Right lobe of liver (tissue), 6 donors: ENCODE measurements at regions not wholly inside any gene's neighbourhood (a gene's known extent, or its start where the extent isn't known, plus 50 kb on each side); places are given as distances from the start of the nearest gene placed in this dataset.

Experiments
- ATAC-seq, 4 donors: fragments of 200-7000 bp; cut with Tn5 transposase; one replicate each; pipeline ENCODE4 v1.9.1; 2020; ENCODE audit warnings: mild to moderate bottlenecking in 4 of 4, moderate library complexity in 4 of 4
- DNase-seq, 3 donors: peaks; one replicate each; pipeline ENCODE4 v3.0.0-alpha.2; 2020
- H3K27ac ChIP-seq, 3 donors: fragments of 200-600 bp; one replicate each; pipeline ENCODE4 v1.8.0; 2022
- H3K27me3 ChIP-seq, 2 donors: fragments of 200-600 bp; one replicate each; pipeline ENCODE4 v1.8.0; 2022
- H3K36me3 ChIP-seq, 4 donors: fragments of 200-600 bp; sonication (generic) in 1 of 4; one replicate each; pipeline versions ENCODE4 v1.5.1 to v1.8.0; 2017 to 2022; ENCODE audit warnings: control low read depth in 1 of 4
- H3K4me1 ChIP-seq, 4 donors: fragments of 200-600 bp; sonication (generic) in 1 of 4; one replicate each; pipeline versions ENCODE4 v1.5.1 to v1.8.0; 2017 to 2022; ENCODE audit warnings: control low read depth in 1 of 4
- H3K4me3 ChIP-seq, 3 donors: fragments of 200-600 bp; one replicate each; pipeline ENCODE4 v1.8.0; 2022
- H3K9me3 ChIP-seq, 4 donors: fragments of 200-600 bp; sonication (generic) in 1 of 4; one replicate each; pipeline versions ENCODE4 v1.5.1 to v1.8.0; 2017 to 2022; ENCODE audit warnings: control low read depth in 1 of 4
- POLR2A ChIP-seq: fragments of 450-650 bp; IDR thresholded peaks from one replicate; pipeline ENCODE4 v1.6.1; 2017; ENCODE audit warnings: antibody characterized with exemption, mild to moderate bottlenecking
- WGBS: methylation state at CpG from one replicate; pipeline ENCODE4 v1.1.6; 2018; ENCODE audit warnings: low coverage, low lambda C conversion rate; ENCODE audit not compliant: insufficient coverage; ENCODE audit errors: missing lambda C conversion rate; 5-methylcytosine and 5-hydroxymethylcytosine counted together
- intact Hi-C, 2 donors: fragments of 100-400 bp; cut with DNase I; formaldehyde crosslinking; loops; one replicate each; pipeline versions ENCODE4 v1.11.2 to v1.14.1; 2022
- TF ChIP-seq, protein P1 (sequence below), 4 donors: fragments of 200-600 bp in 3 of 4; fragments of 450-650 bp in 1 of 4; IDR thresholded peaks; one replicate each; pipeline versions ENCODE4 v1.5.1 to v1.8.0; 2016 to 2022; ENCODE audit warnings: antibody characterized with exemption in 4 of 4, mild to moderate bottlenecking in 2 of 4
- donor health status: DM: no; HTN: yes; CAD: no.
- donor health status: DM: no; HTN: no; CAD: no.
- donor health status: DM: no; HTN: no; CAD: no.
- donor health status: DM: no; HTN: yes; CAD: no.
- donor health status: DM: no; HTN: yes; CAD: no.

DNA sequence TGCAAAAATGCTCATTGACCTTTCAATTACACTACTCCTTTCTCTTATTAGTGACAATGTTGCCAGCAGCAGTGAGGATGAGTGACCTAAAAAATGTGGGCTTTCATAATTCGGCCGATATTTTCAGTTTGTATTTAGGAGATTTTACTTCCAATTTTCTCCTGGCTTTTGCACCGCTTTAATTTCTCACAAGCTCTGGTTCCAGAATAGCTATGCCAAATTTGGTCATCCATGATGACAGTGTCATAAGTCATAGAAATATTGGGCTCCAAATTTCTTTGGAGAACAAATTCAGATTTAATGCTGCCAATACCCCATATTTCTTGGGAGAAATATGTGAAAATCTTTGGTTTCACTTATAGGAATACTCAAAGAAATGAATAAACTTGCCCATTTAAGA, 187.7 kb upstream of the HCCS start:
- Histone ChIP-seq H3K9me3 (no peaks in the 10 kb centered on the region), H3K4me1 (no peaks in the 10 kb centered on the region), H3K4me3 (no peak overlapping the region), H3K27me3 (no peaks in the 10 kb centered on the region), H3K27ac (no peak overlapping the region), H3K36me3 (no peaks in the 10 kb centered on the region)
- ATAC-seq (no peak), DNase-seq (no peak)
- WGBS = 63% methylated on average over 3 of the region's 3 CpGs
- TF ChIP-seq, protein P1, sequence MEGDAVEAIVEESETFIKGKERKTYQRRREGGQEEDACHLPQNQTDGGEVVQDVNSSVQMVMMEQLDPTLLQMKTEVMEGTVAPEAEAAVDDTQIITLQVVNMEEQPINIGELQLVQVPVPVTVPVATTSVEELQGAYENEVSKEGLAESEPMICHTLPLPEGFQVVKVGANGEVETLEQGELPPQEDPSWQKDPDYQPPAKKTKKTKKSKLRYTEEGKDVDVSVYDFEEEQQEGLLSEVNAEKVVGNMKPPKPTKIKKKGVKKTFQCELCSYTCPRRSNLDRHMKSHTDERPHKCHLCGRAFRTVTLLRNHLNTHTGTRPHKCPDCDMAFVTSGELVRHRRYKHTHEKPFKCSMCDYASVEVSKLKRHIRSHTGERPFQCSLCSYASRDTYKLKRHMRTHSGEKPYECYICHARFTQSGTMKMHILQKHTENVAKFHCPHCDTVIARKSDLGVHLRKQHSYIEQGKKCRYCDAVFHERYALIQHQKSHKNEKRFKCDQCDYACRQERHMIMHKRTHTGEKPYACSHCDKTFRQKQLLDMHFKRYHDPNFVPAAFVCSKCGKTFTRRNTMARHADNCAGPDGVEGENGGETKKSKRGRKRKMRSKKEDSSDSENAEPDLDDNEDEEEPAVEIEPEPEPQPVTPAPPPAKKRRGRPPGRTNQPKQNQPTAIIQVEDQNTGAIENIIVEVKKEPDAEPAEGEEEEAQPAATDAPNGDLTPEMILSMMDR (IDR thresholded peaks at IDR 0.05) = no peak
- TF ChIP-seq POLR2A = no peak
- intact Hi-C loops = no loop called here

DNA sequence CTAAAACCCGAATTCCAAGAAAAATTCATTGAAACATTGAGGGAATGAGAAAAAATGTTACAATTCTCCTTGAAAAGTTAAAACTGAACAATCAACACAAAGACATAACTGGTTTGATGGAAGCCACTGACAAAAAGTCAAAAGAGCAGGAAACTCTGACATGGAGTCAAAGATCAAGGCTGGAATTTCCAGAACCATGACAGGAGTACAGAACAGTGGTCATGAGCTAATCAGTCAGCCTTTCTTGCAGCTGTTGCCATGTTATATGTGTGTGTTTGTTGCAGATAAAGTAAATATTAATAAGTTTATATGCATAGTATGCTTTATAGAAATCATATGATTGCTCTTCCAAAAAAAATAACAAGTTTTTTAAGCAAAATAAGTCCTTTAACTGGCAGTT, 184.7 kb upstream of the HCCS start:
- Histone ChIP-seq H3K4me1 (no peaks in the 10 kb centered on the region), H3K4me3 (no peak overlapping the region), H3K27ac (no peak overlapping the region), H3K36me3 (no peaks in the 10 kb centered on the region), H3K27me3 (no peaks in the 10 kb centered on the region), H3K9me3 (no peaks in the 10 kb centered on the region)
- no peak for DNase-seq
- 20% methylated on average over 1 of the region's 1 CpG for WGBS
- no peak for ATAC-seq
- intact Hi-C loops = no loop called here
- TF ChIP-seq, protein P1 (IDR thresholded peaks at IDR 0.05) = no peak
- TF ChIP-seq POLR2A = no peak

DNA sequence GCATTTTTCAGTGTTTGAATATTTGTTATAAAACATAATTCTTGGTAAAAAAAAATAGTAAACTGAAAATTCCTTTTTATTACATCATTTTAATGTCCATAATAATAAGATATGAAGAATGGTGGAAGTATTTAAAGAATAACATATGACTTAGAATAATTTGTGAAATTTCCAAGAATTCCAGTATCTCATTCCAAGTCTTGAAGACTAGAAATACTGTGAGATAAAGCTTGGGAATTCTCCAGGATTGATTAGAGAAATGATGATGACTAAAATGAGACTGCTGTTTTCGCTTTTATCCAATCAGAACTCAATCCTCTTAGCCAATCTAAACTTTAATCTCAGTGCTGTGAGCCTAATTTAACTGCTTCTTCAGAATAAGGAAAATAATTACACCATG, 184.2 kb upstream of the HCCS start:
- Histone ChIP-seq H3K4me1 (no peaks in the 10 kb centered on the region), H3K9me3 (no peaks in the 10 kb centered on the region), H3K27me3 (no peaks in the 10 kb centered on the region), H3K4me3 (no peak overlapping the region), H3K36me3 (no peaks in the 10 kb centered on the region), H3K27ac (no peak overlapping the region)
- intact Hi-C loops = no loop called here
- DNase-seq (no peak), ATAC-seq (no peak)
- WGBS = 37% methylated on average over 1 of the region's 1 CpG
- TF ChIP-seq, protein P1 (IDR thresholded peaks at IDR 0.05) = no peak
- no peak for TF ChIP-seq POLR2A

DNA sequence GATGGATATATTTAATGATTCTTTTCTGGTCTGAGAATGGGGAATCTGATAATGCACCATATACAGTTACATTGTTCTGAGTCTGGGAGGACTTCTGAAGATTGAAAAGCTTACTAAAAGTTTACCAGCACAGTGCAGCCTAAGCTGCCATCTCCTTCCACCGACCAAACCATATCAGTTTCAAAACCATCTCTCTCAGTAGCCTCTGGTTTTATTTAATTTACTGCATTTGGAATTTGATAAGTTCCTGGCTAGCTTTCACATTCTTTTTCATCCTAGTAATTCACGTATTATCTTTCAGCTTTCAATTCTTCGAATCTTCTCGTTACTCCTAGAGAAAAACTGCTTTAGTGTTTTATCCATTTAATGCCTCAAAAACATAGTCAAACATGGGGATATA, 181.4 kb upstream of the HCCS start:
- Histone ChIP-seq H3K9me3 (no peaks in the 10 kb centered on the region), H3K27ac (no peak overlapping the region), H3K27me3 (no peaks in the 10 kb centered on the region), H3K36me3 (no peaks in the 10 kb centered on the region), H3K4me3 (no peak overlapping the region), H3K4me1 (no peaks in the 10 kb centered on the region)
- DNase-seq (no peak), ATAC-seq (no peak)
- intact Hi-C loops = no loop called here
- WGBS = 70% methylated on average over 4 of the region's 4 CpGs
- TF ChIP-seq, protein P1 (IDR thresholded peaks at IDR 0.05) = no peak

DNA sequence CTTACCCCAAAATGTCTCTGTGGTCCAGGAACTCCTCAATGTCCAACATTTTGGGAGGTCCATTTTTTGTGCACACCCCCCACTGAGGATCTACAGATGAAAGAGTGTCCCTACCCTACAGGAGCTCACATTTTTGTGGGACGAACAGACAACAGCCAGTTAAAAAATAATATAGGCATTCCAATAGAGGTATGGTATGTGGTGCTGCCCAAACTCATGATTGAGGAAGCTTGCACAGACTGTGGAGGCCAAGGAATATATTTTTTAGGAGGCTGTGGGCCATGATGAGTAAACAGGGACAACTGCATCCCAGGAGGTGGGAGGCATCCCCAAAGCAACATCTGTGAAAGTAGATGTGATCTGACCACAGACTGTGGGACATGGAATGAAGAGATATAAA, 181.0 kb upstream of the HCCS start:
- DNase-seq = no peak
- no peak for ATAC-seq
- Histone ChIP-seq H3K9me3 (no peaks in the 10 kb centered on the region), H3K4me1 (no peaks in the 10 kb centered on the region), H3K27ac (no peak overlapping the region), H3K36me3 (no peaks in the 10 kb centered on the region), H3K4me3 (no peak overlapping the region), H3K27me3 (no peaks in the 10 kb centered on the region)
- intact Hi-C loops = no loop called here
- WGBS = 44% methylated on average over 1 of the region's 1 CpG
- no peak for TF ChIP-seq POLR2A
- TF ChIP-seq, protein P1 (IDR thresholded peaks at IDR 0.05) = no peak
